HG03565 (cell line): ENCODE measurements at regions not wholly inside any gene's neighbourhood (a gene's known extent, or its start where the extent isn't known, plus 50 kb on each side); places are given as distances from the start of the nearest gene placed in this dataset.
"Not testable (repeated sequence)": the region's sequence is repeated elsewhere in the genome, so short reads cannot be mapped to it uniquely, and the experiment has no call there.

ENCODE experiments used
- ATAC-seq: cut with Tn5 transposase; IDR thresholded peaks from one replicate; pipeline ENCODE4 v1.9.1; 2021; ENCODE audit warnings: mild to moderate bottlenecking, moderate library complexity; ENCODE audit not compliant: unreplicated experiment

- no peak for ATAC-seq
These were observed 58.4 kb upstream of the WAPL start for GRCh38 chr10:86579883-86580520.

- ATAC-seq, result no peak
These were observed 58.9 kb upstream of the WAPL start for GRCh38 chr10:86580521-86580891.

GRCh38 chr10:86583983-86584382, 62.4 kb upstream of the WAPL start:
- ATAC-seq, result peak; percentile 67

- peak; percentile 87 for ATAC-seq
These were observed 63.7 kb upstream of the WAPL start for GRCh38 chr10:86585037-86585929.

- ATAC-seq, result no peak
These were observed 64.9 kb upstream of the WAPL start for GRCh38 chr10:86586516-86586915.

GRCh38 chr10:86588781-86589180, 65.6 kb upstream of the OPN4 start:
- not testable (repeated sequence) for ATAC-seq

- no peak for ATAC-seq
These were observed 62.9 kb upstream of the OPN4 start for GRCh38 chr10:86591436-86591835.

- no peak for ATAC-seq
These were observed 61.9 kb upstream of the OPN4 start for GRCh38 chr10:86592413-86592812.

GRCh38 chr10:86594535-86594934, 59.8 kb upstream of the OPN4 start:
- ATAC-seq, result no peak

- no peak for ATAC-seq
These were observed 58.9 kb upstream of the OPN4 start for GRCh38 chr10:86595496-86595895.

- ATAC-seq, result no peak
These were observed 58.1 kb upstream of the OPN4 start for GRCh38 chr10:86596266-86596665.

GRCh38 chr10:86597306-86597705, 57.0 kb upstream of the OPN4 start:
- no peak for ATAC-seq

GRCh38 chr10:86598151-86598550, 56.2 kb upstream of the OPN4 start:
- ATAC-seq, result no peak

GRCh38 chr10:86599041-86599440, 55.3 kb upstream of the OPN4 start:
- ATAC-seq, result no peak

- no peak for ATAC-seq
These were observed 54.6 kb upstream of the OPN4 start for GRCh38 chr10:86599729-86600128.

- no peak for ATAC-seq
These were observed 54.1 kb upstream of the OPN4 start for GRCh38 chr10:86600296-86600695.

- ATAC-seq, result no peak
These were observed 52.3 kb upstream of the OPN4 start for GRCh38 chr10:86601956-86602602.

GRCh38 chr10:86603256-86603655, 51.1 kb upstream of the OPN4 start:
- ATAC-seq, result no peak
